GM21737 (cell line): ENCODE measurements at regions not wholly inside any gene's neighbourhood (a gene's known extent, or its start where the extent isn't known, plus 50 kb on each side); places are given as distances from the start of the nearest gene placed in this dataset.

Experiments used
- ATAC-seq: cut with Tn5 transposase; IDR thresholded peaks from one replicate; pipeline ENCODE4 v1.9.1; 2021; ENCODE audit warnings: mild to moderate bottlenecking, moderate library complexity; ENCODE audit not compliant: unreplicated experiment

- ATAC-seq, result no peak
These were observed 138.7 kb upstream of the BACH2 start for GRCh38 chr6:90435207-90435899.

- no peak for ATAC-seq
These were observed 137.5 kb upstream of the BACH2 start for GRCh38 chr6:90434094-90434493.

GRCh38 chr6:90432937-90433336 lies 136.3 kb upstream of the BACH2 start:
- ATAC-seq, result no peak

- no peak for ATAC-seq
These were observed 135.6 kb upstream of the BACH2 start for GRCh38 chr6:90432041-90432775.

GRCh38 chr6:90431576-90431975 lies 134.9 kb upstream of the BACH2 start:
- no peak for ATAC-seq

- ATAC-seq, result no peak
These were observed 133.1 kb upstream of the BACH2 start for GRCh38 chr6:90429713-90430112.

- no peak for ATAC-seq
These were observed 131.9 kb upstream of the BACH2 start for GRCh38 chr6:90428514-90428913.

GRCh38 chr6:90425161-90425641 lies 128.6 kb upstream of the BACH2 start:
- ATAC-seq, result peak; percentile 98

- no peak for ATAC-seq
These were observed 127.9 kb upstream of the BACH2 start for GRCh38 chr6:90424580-90424979.

GRCh38 chr6:90421666-90422065 lies 125.0 kb upstream of the BACH2 start:
- ATAC-seq, result no peak

- ATAC-seq, result no peak
These were observed 123.9 kb upstream of the BACH2 start for GRCh38 chr6:90420500-90420899.

- no peak for ATAC-seq
These were observed 120.7 kb upstream of the BACH2 start for GRCh38 chr6:90417385-90417784.

GRCh38 chr6:90416322-90416721 lies 119.7 kb upstream of the BACH2 start:
- ATAC-seq, result no peak

- no peak for ATAC-seq
These were observed 118.5 kb upstream of the BACH2 start for GRCh38 chr6:90415178-90415577.

- ATAC-seq, result no peak
These were observed 117.7 kb upstream of the BACH2 start for GRCh38 chr6:90414352-90414751.

- no peak for ATAC-seq
These were observed 117.2 kb upstream of the BACH2 start for GRCh38 chr6:90413867-90414266.

GRCh38 chr6:90413396-90413795 lies 116.8 kb upstream of the BACH2 start:
- ATAC-seq, result no peak

GRCh38 chr6:90412538-90413369 lies 116.1 kb upstream of the BACH2 start:
- no peak for ATAC-seq

GRCh38 chr6:90411292-90411781 lies 114.7 kb upstream of the BACH2 start:
- peak; percentile 87 for ATAC-seq

GRCh38 chr6:90409700-90410099 lies 113.1 kb upstream of the BACH2 start:
- no peak for ATAC-seq

GRCh38 chr6:90406957-90407356 lies 110.3 kb upstream of the BACH2 start:
- no peak for ATAC-seq
